ENCODE measurements at regions not wholly inside any gene's neighbourhood (a gene's known extent, or its start where the extent isn't known, plus 50 kb on each side); places are given as distances from the start of the nearest gene placed in this dataset.

GRCh38 chrX:118167361-118167760 is 50.8 kb upstream of the KLHL13 start:
- DNase-seq = no peak

DNA sequence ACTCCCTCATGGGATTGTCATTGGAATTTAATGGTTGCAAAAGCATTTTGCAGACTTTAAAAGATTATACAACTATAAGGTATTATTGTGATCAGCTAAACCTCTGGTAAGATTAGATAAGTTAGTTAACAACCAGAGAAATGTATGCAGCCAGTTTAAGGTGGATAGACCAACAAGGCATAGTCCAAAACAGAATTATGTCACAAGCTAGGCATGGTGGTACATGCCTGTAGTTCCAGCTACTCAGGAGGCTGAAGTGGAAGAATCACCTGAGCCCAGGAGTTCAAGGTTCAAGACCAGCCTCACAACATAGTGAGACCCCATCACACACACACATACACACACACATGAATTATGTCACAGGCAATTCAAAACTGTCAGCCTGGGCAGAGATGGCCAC is 54.7 kb upstream of the KLHL13 start:
- no peak for DNase-seq

- DNase-seq = no peak
Measured at GRCh38 chrX:118174516-118175098, 58.0 kb upstream of the KLHL13 start.

- no peak for DNase-seq
Measured at GRCh38 chrX:118177708-118178107, 61.1 kb upstream of the KLHL13 start.

- DNase-seq = no peak
Measured at GRCh38 chrX:118178450-118178849, 61.8 kb upstream of the KLHL13 start.

GRCh38 chrX:118179161-118179560 is 62.6 kb upstream of the KLHL13 start:
- DNase-seq = no peak

DNA sequence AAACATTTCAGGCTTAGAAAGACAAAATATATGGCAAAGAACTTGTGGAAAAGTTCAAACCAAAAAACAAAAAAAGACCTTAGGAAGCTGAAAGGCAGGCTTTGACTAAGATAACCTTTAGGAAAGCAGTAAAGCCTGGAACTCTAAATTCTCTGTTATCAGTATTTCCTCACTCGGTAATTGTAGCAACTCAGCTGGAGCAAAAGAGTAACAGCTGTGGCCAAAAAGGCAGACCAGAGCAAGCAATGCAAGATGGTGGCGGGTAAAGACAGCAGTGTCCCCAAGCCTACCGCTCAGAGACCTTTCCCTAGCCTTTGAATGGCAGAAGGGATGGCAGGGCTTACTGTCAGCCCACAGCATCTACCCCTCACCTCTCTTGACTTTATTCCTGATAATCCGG is 63.1 kb upstream of the KLHL13 start:
- DNase-seq = no peak

GRCh38 chrX:118181030-118181429 is 64.4 kb upstream of the KLHL13 start:
- DNase-seq = no peak

GRCh38 chrX:118182025-118182424 is 65.4 kb upstream of the KLHL13 start:
- DNase-seq = no peak

DNA sequence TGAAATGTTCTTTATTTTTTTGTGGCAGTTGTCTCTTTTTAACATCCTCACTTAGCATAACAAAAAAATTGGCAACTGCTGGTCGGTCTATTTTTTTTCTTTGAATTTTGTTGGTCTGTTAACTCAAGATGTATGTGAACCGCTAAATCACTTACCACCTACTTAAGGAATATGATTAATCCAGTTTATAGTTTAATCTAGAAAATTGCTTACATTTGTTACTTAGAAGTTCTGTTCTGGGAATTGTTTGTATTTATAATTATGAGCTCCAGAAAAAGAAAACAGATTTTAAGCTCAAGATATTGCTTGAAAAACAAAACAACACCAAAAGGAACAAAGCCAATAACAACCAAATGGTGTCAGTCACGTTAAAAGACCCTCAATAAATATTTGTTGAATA is 66.1 kb upstream of the KLHL13 start:
- no peak for DNase-seq

DNA sequence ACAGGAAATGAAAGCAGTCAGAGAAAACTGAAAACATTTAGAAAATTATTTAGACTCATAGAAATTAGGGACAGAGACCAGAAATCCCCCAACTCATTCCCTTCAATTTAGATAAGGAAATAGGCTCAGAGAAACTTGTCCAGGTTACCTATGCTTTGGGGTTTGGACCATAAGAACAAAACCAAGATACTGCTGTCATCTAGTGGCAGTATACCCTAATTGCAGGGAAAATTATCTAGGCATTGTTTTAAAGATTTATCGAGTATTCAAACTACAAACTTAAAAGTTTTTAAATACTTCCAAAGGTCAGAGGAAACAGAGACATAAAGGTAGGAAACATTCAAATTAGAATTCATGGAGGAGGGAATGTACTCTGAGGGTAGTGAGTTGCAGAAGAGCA is 67.0 kb upstream of the KLHL13 start:
- DNase-seq = peak in 1 of 2 donors; percentile 15

GRCh38 chrX:118187100-118187499 is 70.5 kb upstream of the KLHL13 start:
- DNase-seq = no peak

DNA sequence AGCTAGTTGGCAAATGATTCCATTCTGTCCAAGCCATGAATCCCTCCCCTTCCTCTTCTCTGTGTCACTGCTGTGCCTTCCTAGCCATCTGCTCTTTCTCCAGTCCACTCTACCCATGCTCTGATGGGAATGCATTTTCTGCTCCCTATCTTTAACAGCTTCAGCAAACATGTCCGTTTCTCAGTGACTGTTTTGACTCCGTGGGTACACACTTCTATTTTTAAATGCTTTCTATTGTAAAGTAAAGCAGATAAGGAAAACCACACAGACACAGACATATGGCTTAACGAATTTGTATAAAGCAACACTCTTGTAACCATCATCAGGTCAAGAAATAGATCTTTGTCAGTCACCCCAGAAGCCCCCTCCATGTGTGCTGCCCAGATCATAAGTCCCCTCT is 72.4 kb upstream of the KLHL13 start:
- DNase-seq = no peak

DNA sequence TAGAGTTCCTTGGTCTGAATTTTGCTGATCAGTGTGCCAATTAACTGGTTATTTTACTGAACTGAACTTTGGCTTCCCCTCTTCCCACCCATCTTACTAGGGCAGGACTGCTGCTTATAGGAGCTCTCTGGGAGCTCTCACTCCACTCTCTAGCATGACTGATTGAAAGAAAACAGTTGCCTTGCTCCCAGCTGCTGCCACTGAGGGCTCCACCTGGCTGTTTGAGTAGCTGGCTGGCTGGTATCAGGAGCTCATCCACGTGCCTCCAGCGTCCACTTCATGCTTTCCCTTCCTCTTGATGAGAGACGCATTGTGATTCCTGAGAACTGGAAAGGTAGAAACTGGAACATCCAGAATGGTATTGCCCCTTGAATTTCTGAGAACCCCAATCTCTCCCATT is 73.0 kb upstream of the KLHL13 start:
- no peak for DNase-seq

- DNase-seq = no peak
Measured at GRCh38 chrX:118197730-118198129, 81.1 kb upstream of the KLHL13 start.

- no peak for DNase-seq
Measured at GRCh38 chrX:118198577-118198976, 82.0 kb upstream of the KLHL13 start.

DNA sequence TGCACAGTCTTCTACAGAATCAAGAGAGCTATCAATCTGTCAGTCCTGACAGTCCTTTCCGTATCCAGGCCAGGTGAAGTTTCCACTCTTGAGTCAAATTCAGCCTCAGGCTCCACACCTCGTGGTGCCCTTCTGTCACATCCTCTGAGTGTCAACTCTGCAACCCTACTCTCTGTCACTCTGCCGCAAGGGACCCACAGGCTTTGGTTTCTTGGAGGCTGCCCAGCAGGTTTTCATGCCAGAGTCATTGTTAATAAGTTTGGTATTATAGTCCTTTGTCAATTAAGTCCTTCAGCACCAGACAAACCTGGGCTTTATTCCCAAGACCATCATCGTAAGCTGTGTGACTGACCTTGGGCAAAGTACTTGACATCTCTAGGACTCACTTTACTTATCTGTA is 83.4 kb upstream of the KLHL13 start:
- no peak for DNase-seq

- DNase-seq = no peak
Measured at GRCh38 chrX:118205421-118206395, 89.1 kb upstream of the KLHL13 start.

- DNase-seq = no peak
Measured at GRCh38 chrX:118207831-118208453, 91.3 kb upstream of the KLHL13 start.

DNA sequence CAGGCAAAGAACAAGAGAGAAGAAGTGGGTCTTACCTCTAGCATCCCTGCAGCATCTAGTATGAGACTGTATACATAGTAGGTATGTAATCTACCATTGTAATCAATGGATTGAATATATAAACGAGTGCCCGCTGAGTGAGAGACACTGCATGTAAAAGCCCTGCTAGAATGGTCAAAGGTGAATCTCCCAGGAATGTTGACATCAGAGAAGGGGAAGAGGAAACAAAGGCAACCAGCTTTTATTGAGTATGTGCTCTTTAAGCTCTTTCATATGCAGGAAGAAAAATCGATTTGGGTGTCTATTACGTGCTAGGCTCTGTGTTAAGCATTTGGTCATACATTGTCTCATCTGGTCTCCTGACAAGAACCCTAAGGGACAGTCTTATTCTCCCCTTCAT is 91.9 kb upstream of the KLHL13 start:
- DNase-seq = no peak

DNA sequence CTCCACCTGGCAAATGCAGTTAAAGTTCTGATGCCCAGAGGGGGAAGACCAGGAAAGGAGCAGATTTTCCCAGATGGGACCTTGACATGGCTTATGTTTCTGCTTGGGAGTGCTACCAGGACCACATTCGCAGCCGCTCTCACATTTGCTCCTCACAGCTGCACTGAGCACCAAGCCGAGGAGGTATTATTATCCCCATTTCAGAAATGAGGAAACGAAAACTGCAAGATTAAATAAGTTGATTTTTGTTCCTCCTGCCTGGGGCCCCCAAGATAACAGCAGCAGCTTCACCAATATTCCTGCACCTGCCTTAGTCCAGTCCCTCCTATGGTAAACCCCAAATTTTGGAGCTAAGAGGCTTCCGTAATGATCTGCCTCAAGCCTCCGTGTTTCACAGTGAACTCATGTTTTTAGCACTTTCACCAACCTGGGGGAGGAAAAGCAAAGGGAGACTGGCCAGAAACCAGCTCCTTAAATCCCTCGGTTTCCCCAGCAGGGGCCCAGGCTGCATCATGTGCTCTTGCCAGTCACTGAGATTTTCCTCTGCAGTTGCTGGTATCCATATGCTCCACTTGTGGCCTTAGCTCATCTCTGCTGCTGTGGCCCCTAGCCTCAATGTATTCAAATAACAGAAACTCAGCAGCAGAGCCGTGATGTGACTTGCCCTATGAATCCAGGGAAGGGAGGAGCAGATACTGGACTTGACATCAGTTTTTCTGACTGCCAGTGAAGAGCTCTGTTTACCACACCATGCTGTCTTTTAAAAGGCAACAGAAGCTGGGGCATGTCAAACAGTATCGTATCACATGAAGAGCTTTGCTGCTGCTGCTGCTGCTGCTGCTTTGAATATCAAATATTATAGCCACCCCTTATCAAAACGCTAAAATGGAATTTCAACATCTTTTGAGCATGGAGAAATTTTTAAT is 95.5 kb upstream of the KLHL13 start:
- peak in 1 of 2 donors; percentile 23 for DNase-seq

GRCh38 chrX:118212817-118213183 is 96.2 kb upstream of the KLHL13 start:
- peak; percentile 16 to 33 for DNase-seq

GRCh38 chrX:118215346-118215745 is 98.7 kb upstream of the KLHL13 start:
- no peak for DNase-seq
